ENCODE measurements at regions not wholly inside any gene's neighbourhood (a gene's known extent, or its start where the extent isn't known, plus 50 kb on each side); places are given as distances from the start of the nearest gene placed in this dataset.
"Not testable (repeated sequence)": the region's sequence is repeated elsewhere in the genome, so short reads cannot be mapped to it uniquely, and the experiment has no call there.

DNA sequence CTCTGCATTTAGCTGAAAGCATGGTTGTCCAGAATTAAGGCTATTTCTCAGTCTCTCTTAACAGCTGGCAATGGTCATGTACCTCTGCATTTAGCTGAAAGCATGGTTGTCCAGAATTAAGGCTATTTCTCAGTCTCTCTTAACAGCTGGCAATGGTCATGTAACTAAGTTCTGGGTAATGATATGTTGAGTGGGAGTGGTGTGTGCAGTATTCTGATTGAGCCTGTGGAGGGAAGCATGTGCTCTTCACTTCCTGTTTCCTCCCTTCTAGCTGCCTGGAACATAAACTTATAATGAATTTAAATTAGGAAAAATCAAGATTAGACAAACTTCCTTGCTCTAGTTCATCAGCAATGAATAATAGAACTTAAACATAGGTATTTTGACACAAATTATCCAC is 168.5 kb downstream of the MBL2 start:
- not testable (repeated sequence) for TF ChIP-seq POLR2A (IDR thresholded peaks at IDR 0.05)
- TF ChIP-seq, protein P1, sequence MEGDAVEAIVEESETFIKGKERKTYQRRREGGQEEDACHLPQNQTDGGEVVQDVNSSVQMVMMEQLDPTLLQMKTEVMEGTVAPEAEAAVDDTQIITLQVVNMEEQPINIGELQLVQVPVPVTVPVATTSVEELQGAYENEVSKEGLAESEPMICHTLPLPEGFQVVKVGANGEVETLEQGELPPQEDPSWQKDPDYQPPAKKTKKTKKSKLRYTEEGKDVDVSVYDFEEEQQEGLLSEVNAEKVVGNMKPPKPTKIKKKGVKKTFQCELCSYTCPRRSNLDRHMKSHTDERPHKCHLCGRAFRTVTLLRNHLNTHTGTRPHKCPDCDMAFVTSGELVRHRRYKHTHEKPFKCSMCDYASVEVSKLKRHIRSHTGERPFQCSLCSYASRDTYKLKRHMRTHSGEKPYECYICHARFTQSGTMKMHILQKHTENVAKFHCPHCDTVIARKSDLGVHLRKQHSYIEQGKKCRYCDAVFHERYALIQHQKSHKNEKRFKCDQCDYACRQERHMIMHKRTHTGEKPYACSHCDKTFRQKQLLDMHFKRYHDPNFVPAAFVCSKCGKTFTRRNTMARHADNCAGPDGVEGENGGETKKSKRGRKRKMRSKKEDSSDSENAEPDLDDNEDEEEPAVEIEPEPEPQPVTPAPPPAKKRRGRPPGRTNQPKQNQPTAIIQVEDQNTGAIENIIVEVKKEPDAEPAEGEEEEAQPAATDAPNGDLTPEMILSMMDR (IDR thresholded peaks at IDR 0.05), result not testable (repeated sequence)

Data from adrenal gland (tissue), 5 donors.